GM18502 (cell line): ENCODE measurements at regions not wholly inside any gene's neighbourhood (a gene's known extent, or its start where the extent isn't known, plus 50 kb on each side); places are given as distances from the start of the nearest gene placed in this dataset.
"Not testable (repeated sequence)": the region's sequence is repeated elsewhere in the genome, so short reads cannot be mapped to it uniquely, and the experiment has no call there.

Experiments
- ATAC-seq: cut with Tn5 transposase; IDR thresholded peaks from one replicate; pipeline ENCODE4 v1.9.1; 2021; ENCODE audit warnings: mild to moderate bottlenecking; ENCODE audit not compliant: unreplicated experiment, poor library complexity

GRCh38 chr14:105704091-105704490 is 177.7 kb downstream of the TMEM121 start:
- not testable (repeated sequence) for ATAC-seq

- not testable (repeated sequence) for ATAC-seq
Observed at GRCh38 chr14:105704492-105704891, 178.1 kb downstream of the TMEM121 start.

- not testable (repeated sequence) for ATAC-seq
Observed at GRCh38 chr14:105705512-105705861, 179.1 kb downstream of the TMEM121 start.

GRCh38 chr14:105705862-105706700 is 179.7 kb downstream of the TMEM121 start:
- ATAC-seq, result not testable (repeated sequence)

- not testable (repeated sequence) for ATAC-seq
Observed at GRCh38 chr14:105706701-105707019, 180.3 kb downstream of the TMEM121 start.

- not testable (repeated sequence) for ATAC-seq
Observed at GRCh38 chr14:105707099-105707498, 180.7 kb downstream of the TMEM121 start.

GRCh38 chr14:105707723-105708151 is 181.4 kb downstream of the TMEM121 start:
- not testable (repeated sequence) for ATAC-seq

- not testable (repeated sequence) for ATAC-seq
Observed at GRCh38 chr14:105708251-105709134, 182.1 kb downstream of the TMEM121 start.

GRCh38 chr14:105709281-105710118 is 183.1 kb downstream of the TMEM121 start:
- ATAC-seq, result no peak

- no peak for ATAC-seq
Observed at GRCh38 chr14:105710119-105711043, 184.0 kb downstream of the TMEM121 start.

- ATAC-seq, result no peak
Observed at GRCh38 chr14:105711044-105711620, 184.7 kb downstream of the TMEM121 start.

- no peak for ATAC-seq
Observed at GRCh38 chr14:105711841-105712460, 185.6 kb downstream of the TMEM121 start.

- not testable (repeated sequence) for ATAC-seq
Observed at GRCh38 chr14:105712670-105713069, 186.3 kb downstream of the TMEM121 start.

GRCh38 chr14:105713160-105713559 is 186.8 kb downstream of the TMEM121 start:
- not testable (repeated sequence) for ATAC-seq

GRCh38 chr14:105713836-105714235 is 187.5 kb downstream of the TMEM121 start:
- not testable (repeated sequence) for ATAC-seq

GRCh38 chr14:105718787-105719186 is 192.4 kb downstream of the TMEM121 start:
- not testable (repeated sequence) for ATAC-seq

GRCh38 chr14:105720106-105720505 is 193.7 kb downstream of the TMEM121 start:
- not testable (repeated sequence) for ATAC-seq

- not testable (repeated sequence) for ATAC-seq
Observed at GRCh38 chr14:105720852-105721601, 194.6 kb downstream of the TMEM121 start.
